GM12874 (cell line): ENCODE measurements at regions not wholly inside any gene's neighbourhood (a gene's known extent, or its start where the extent isn't known, plus 50 kb on each side); places are given as distances from the start of the nearest gene placed in this dataset.

Experiments
- CTCF ChIP-seq: IDR thresholded peaks from 2 replicates; pipeline ENCODE4 v1.5.1; 2011; ENCODE audit warnings: low read depth, mild to moderate bottlenecking, control low read depth, low read length, moderate library complexity; ENCODE audit not compliant: insufficient read depth

- TF ChIP-seq CTCF = no peak
Measured at GRCh38 chr2:207469943-207470729, 59.6 kb upstream of the CREB1 start.

GRCh38 chr2:207471261-207471660 lies 58.5 kb upstream of the CREB1 start:
- TF ChIP-seq CTCF = no peak

GRCh38 chr2:207472343-207473048 lies 57.3 kb upstream of the CREB1 start:
- no peak for TF ChIP-seq CTCF

GRCh38 chr2:207473049-207473930 lies 56.5 kb upstream of the CREB1 start:
- peak; percentile 59 for TF ChIP-seq CTCF

- TF ChIP-seq CTCF = no peak
Measured at GRCh38 chr2:207473931-207474235, 55.9 kb upstream of the CREB1 start.

- peak; percentile 32; the same call in 1 of the 2 replicates for TF ChIP-seq CTCF
Measured at GRCh38 chr2:207474863-207475485, 54.8 kb upstream of the CREB1 start.

GRCh38 chr2:207475546-207475945 lies 54.2 kb upstream of the CREB1 start:
- no peak for TF ChIP-seq CTCF
